ENCODE measurements at regions not wholly inside any gene's neighbourhood (a gene's known extent, or its start where the extent isn't known, plus 50 kb on each side); places are given as distances from the start of the nearest gene placed in this dataset.

GRCh38 chr19:30274987-30275386 is 97.2 kb upstream of the ZNF536 start:
- TF ChIP-seq POLR2A (IDR thresholded peaks at IDR 0.05) (no peak), CTCF (IDR thresholded peaks at IDR 0.05) (no peak)

GRCh38 chr19:30276011-30276882 is 95.9 kb upstream of the ZNF536 start:
- no peak for TF ChIP-seq CTCF (IDR thresholded peaks at IDR 0.05)
- TF ChIP-seq POLR2A (IDR thresholded peaks at IDR 0.05): no peak
- H3K4me1 ChIP-seq: no peaks in the 10 kb centered on the region

More at GRCh38 chr19:30274987-30275386, 97.2 kb upstream of the ZNF536 start:
- Histone ChIP-seq H3K27ac (no peak overlapping the region), H3K36me3 (replicated peaks in 1 of 2; ENCODE audit: insufficient read depth in 1 of 2, low read depth in 2 of 2) (no peaks in the 10 kb centered on the region), H3K9me3 (peaks cover 0 to 13% (median 0%) of the 10 kb centered on the region in 3 donors), H3K27me3 (no peaks in the 10 kb centered on the region), H3K4me1 (no peaks in the 10 kb centered on the region), H3K4me3 (no peak overlapping the region)
- ATAC-seq: no peak
- DNase-seq: no peak
- intact Hi-C loops (cut with DNase I): no loop called here
- WGBS, 2 donors: 63 to 64% methylated on average over 3 of the region's 3 CpGs

GRCh38 chr19:30276883-30277280 is 95.3 kb upstream of the ZNF536 start:
- Histone ChIP-seq H3K27ac (no peak overlapping the region), H3K4me3 (no peak overlapping the region), H3K4me1 (no peaks in the 10 kb centered on the region), H3K9me3 (peaks cover 0 to 13% (median 0%) of the 10 kb centered on the region in 3 donors), H3K27me3 (peaks cover 0 to 3% of the 10 kb centered on the region in 2 donors), H3K36me3 (replicated peaks in 1 of 2; ENCODE audit: insufficient read depth in 1 of 2, low read depth in 2 of 2) (no peaks in the 10 kb centered on the region)
- 27% methylated on average over 3 of the region's 3 CpGs for WGBS, 2 donors
- ATAC-seq (no peak), DNase-seq (no peak)
- intact Hi-C loops (cut with DNase I): no loop called here
- TF ChIP-seq POLR2A (IDR thresholded peaks at IDR 0.05): no peak
- no peak for TF ChIP-seq CTCF (IDR thresholded peaks at IDR 0.05)

More at GRCh38 chr19:30276011-30276882, 95.9 kb upstream of the ZNF536 start:
- no peak overlapping the region for H3K4me3 ChIP-seq
- H3K27me3 ChIP-seq: no peaks in the 10 kb centered on the region
- H3K27ac ChIP-seq: no peak overlapping the region
- DNase-seq (no peak), ATAC-seq (no peak)
- intact Hi-C loops (cut with DNase I): no loop called here
- H3K36me3 ChIP-seq (replicated peaks in 1 of 2; ENCODE audit: insufficient read depth in 1 of 2, low read depth in 2 of 2): no peaks in the 10 kb centered on the region
- peaks cover 0 to 13% (median 0%) of the 10 kb centered on the region in 3 donors for H3K9me3 ChIP-seq
- WGBS, 2 donors: 32 to 34% methylated on average over 11 of the region's 11 CpGs

- no peak for ATAC-seq
- H3K9me3 ChIP-seq: peaks cover 0 to 5% (median 0%) of the 10 kb centered on the region in 3 donors
- H3K36me3 ChIP-seq (replicated peaks in 1 of 2; ENCODE audit: insufficient read depth in 1 of 2, low read depth in 2 of 2): no peaks in the 10 kb centered on the region
- no peak for DNase-seq
- no peak for TF ChIP-seq CTCF (IDR thresholded peaks at IDR 0.05)
- H3K4me3 ChIP-seq: no peak overlapping the region
- H3K4me1 ChIP-seq: no peaks in the 10 kb centered on the region
- H3K27ac ChIP-seq: no peak overlapping the region
- H3K27me3 ChIP-seq: peaks cover 0 to 7% of the 10 kb centered on the region in 2 donors
- intact Hi-C loops (cut with DNase I): no loop called here
- 69% methylated on average over 14 to 16 of the region's 16 CpGs for WGBS, 2 donors
Measured at GRCh38 chr19:30277941-30278881, 94.0 kb upstream of the ZNF536 start.

All from body of pancreas (tissue), 4 donors.